ENCODE measurements at regions not wholly inside any gene's neighbourhood (a gene's known extent, or its start where the extent isn't known, plus 50 kb on each side); places are given as distances from the start of the nearest gene placed in this dataset.
"Not testable (repeated sequence)": the region's sequence is repeated elsewhere in the genome, so short reads cannot be mapped to it uniquely, and the experiment has no call there.

- Histone ChIP-seq H3K27me3 (ENCODE audit: insufficient read depth, low read length) (no peaks in the 10 kb centered on the region), H3K4me1 (ENCODE audit: insufficient read depth, low read length) (no peaks in the 10 kb centered on the region), H3K27ac (ENCODE audit: low read length) (no peak overlapping the region), H3K36me3 (ENCODE audit: insufficient read depth, low read depth, low read length) (no peaks in the 10 kb centered on the region), H3K9ac (ENCODE audit: low read depth, low read length) (no peak overlapping the region), H3K9me3 (ENCODE audit: insufficient read depth, low read depth, low read length) (no peaks in the 10 kb centered on the region), H3K4me3 (ENCODE audit: low read length) (no peak overlapping the region)
Measured at GRCh38 chr15:92725171-92725570, 69.6 kb upstream of the FAM174B start.

GRCh38 chr15:92728266-92728665, 72.7 kb upstream of the FAM174B start:
- H3K9me3 ChIP-seq (ENCODE audit: insufficient read depth, low read depth, low read length), result no peaks in the 10 kb centered on the region
- no peak overlapping the region for H3K9ac ChIP-seq (ENCODE audit: low read depth, low read length)
- no peak overlapping the region for H3K4me3 ChIP-seq (ENCODE audit: low read length)
- no peaks in the 10 kb centered on the region for H3K27me3 ChIP-seq (ENCODE audit: insufficient read depth, low read length)
- H3K4me1 ChIP-seq (ENCODE audit: insufficient read depth, low read length), result no peaks in the 10 kb centered on the region
- no peaks in the 10 kb centered on the region for H3K36me3 ChIP-seq (ENCODE audit: insufficient read depth, low read depth, low read length)
- no peak overlapping the region for H3K27ac ChIP-seq (ENCODE audit: low read length)

- H3K9ac ChIP-seq (ENCODE audit: low read depth, low read length), result peak overlapping the region; percentile 84; the same call in 1 of the 2 replicates
- H3K9me3 ChIP-seq (ENCODE audit: insufficient read depth, low read depth, low read length), result no peaks in the 10 kb centered on the region
- no peaks in the 10 kb centered on the region for H3K27me3 ChIP-seq (ENCODE audit: insufficient read depth, low read length)
- H3K36me3 ChIP-seq (ENCODE audit: insufficient read depth, low read depth, low read length), result no peaks in the 10 kb centered on the region
- peak overlapping the region; percentile 69 for H3K4me3 ChIP-seq (ENCODE audit: low read length)
- H3K27ac ChIP-seq (ENCODE audit: low read length), result no peak overlapping the region
- no peaks in the 10 kb centered on the region for H3K4me1 ChIP-seq (ENCODE audit: insufficient read depth, low read length)
Measured at GRCh38 chr15:92733090-92733933, 77.7 kb upstream of the FAM174B start.

GRCh38 chr15:92733934-92734521, 78.5 kb upstream of the FAM174B start:
- Histone ChIP-seq H3K4me3 (ENCODE audit: low read length) (peak overlapping the region; percentile 69), H3K36me3 (ENCODE audit: insufficient read depth, low read depth, low read length) (no peaks in the 10 kb centered on the region), H3K9ac (ENCODE audit: low read depth, low read length) (peak overlapping the region; percentile 84; the same call in 1 of the 2 replicates), H3K4me1 (ENCODE audit: insufficient read depth, low read length) (no peaks in the 10 kb centered on the region), H3K27ac (ENCODE audit: low read length) (no peak overlapping the region), H3K9me3 (ENCODE audit: insufficient read depth, low read depth, low read length) (no peaks in the 10 kb centered on the region), H3K27me3 (ENCODE audit: insufficient read depth, low read length) (no peaks in the 10 kb centered on the region)

GRCh38 chr15:92739246-92739645, 83.7 kb upstream of the FAM174B start:
- not testable (repeated sequence) for H3K27ac ChIP-seq (ENCODE audit: low read length); H3K9ac ChIP-seq (ENCODE audit: low read depth, low read length)
- H3K4me1 ChIP-seq (ENCODE audit: insufficient read depth, low read length), result peaks cover 17% of the 10 kb centered on the region; the same call in 1 of the 2 replicates

GRCh38 chr15:92745845-92746271, 90.3 kb upstream of the FAM174B start:
- Histone ChIP-seq H3K27me3 (ENCODE audit: insufficient read depth, low read length) (no peaks in the 10 kb centered on the region), H3K4me3 (ENCODE audit: low read length) (no peak overlapping the region), H3K9me3 (ENCODE audit: insufficient read depth, low read depth, low read length) (no peaks in the 10 kb centered on the region)

More at GRCh38 chr15:92739246-92739645, 83.7 kb upstream of the FAM174B start:
- H3K9me3 ChIP-seq (ENCODE audit: insufficient read depth, low read depth, low read length); H3K4me3 ChIP-seq (ENCODE audit: low read length); H3K36me3 ChIP-seq (ENCODE audit: insufficient read depth, low read depth, low read length); H3K27me3 ChIP-seq (ENCODE audit: insufficient read depth, low read length): not testable (repeated sequence)

GRCh38 chr15:92747047-92747446, 91.5 kb upstream of the FAM174B start:
- peaks cover 17% of the 10 kb centered on the region; the same call in 1 of the 2 replicates for H3K4me1 ChIP-seq (ENCODE audit: insufficient read depth, low read length)
- H3K4me3 ChIP-seq (ENCODE audit: low read length), result no peak overlapping the region
- H3K36me3 ChIP-seq (ENCODE audit: insufficient read depth, low read depth, low read length), result no peaks in the 10 kb centered on the region
- H3K27me3 ChIP-seq (ENCODE audit: insufficient read depth, low read length), result no peaks in the 10 kb centered on the region
- H3K9me3 ChIP-seq (ENCODE audit: insufficient read depth, low read depth, low read length), result no peaks in the 10 kb centered on the region
- H3K9ac ChIP-seq (ENCODE audit: low read depth, low read length), result no peak overlapping the region
- H3K27ac ChIP-seq (ENCODE audit: low read length), result no peak overlapping the region

More at GRCh38 chr15:92745845-92746271, 90.3 kb upstream of the FAM174B start:
- Histone ChIP-seq H3K27ac (ENCODE audit: low read length) (no peak overlapping the region), H3K4me1 (ENCODE audit: insufficient read depth, low read length) (peaks cover 17% of the 10 kb centered on the region; the same call in 1 of the 2 replicates), H3K9ac (ENCODE audit: low read depth, low read length) (no peak overlapping the region), H3K36me3 (ENCODE audit: insufficient read depth, low read depth, low read length) (no peaks in the 10 kb centered on the region)

- H3K36me3 ChIP-seq (ENCODE audit: insufficient read depth, low read depth, low read length), result no peaks in the 10 kb centered on the region
- H3K9ac ChIP-seq (ENCODE audit: low read depth, low read length), result no peak overlapping the region
- H3K4me1 ChIP-seq (ENCODE audit: insufficient read depth, low read length), result no peaks in the 10 kb centered on the region
- no peaks in the 10 kb centered on the region for H3K27me3 ChIP-seq (ENCODE audit: insufficient read depth, low read length)
- no peak overlapping the region for H3K27ac ChIP-seq (ENCODE audit: low read length)
- no peak overlapping the region for H3K4me3 ChIP-seq (ENCODE audit: low read length)
- no peaks in the 10 kb centered on the region for H3K9me3 ChIP-seq (ENCODE audit: insufficient read depth, low read depth, low read length)
Measured at GRCh38 chr15:92749216-92749615, 93.6 kb upstream of the FAM174B start.

- Histone ChIP-seq H3K36me3 (ENCODE audit: insufficient read depth, low read depth, low read length) (no peaks in the 10 kb centered on the region), H3K4me1 (ENCODE audit: insufficient read depth, low read length) (no peaks in the 10 kb centered on the region), H3K9ac (ENCODE audit: low read depth, low read length) (no peak overlapping the region), H3K9me3 (ENCODE audit: insufficient read depth, low read depth, low read length) (no peaks in the 10 kb centered on the region), H3K27me3 (ENCODE audit: insufficient read depth, low read length) (no peaks in the 10 kb centered on the region), H3K4me3 (ENCODE audit: low read length) (no peak overlapping the region), H3K27ac (ENCODE audit: low read length) (no peak overlapping the region)
Measured at GRCh38 chr15:92749946-92750345, 94.4 kb upstream of the FAM174B start.

- H3K27ac ChIP-seq (ENCODE audit: low read length), result no peak overlapping the region
- H3K4me3 ChIP-seq (ENCODE audit: low read length), result no peak overlapping the region
- H3K27me3 ChIP-seq (ENCODE audit: insufficient read depth, low read length), result no peaks in the 10 kb centered on the region
- no peaks in the 10 kb centered on the region for H3K36me3 ChIP-seq (ENCODE audit: insufficient read depth, low read depth, low read length)
- H3K4me1 ChIP-seq (ENCODE audit: insufficient read depth, low read length), result no peaks in the 10 kb centered on the region
- no peaks in the 10 kb centered on the region for H3K9me3 ChIP-seq (ENCODE audit: insufficient read depth, low read depth, low read length)
- no peak overlapping the region for H3K9ac ChIP-seq (ENCODE audit: low read depth, low read length)
Measured at GRCh38 chr15:92751528-92751927, 96.0 kb upstream of the FAM174B start.

- Histone ChIP-seq H3K9ac (ENCODE audit: low read depth, low read length) (no peak overlapping the region), H3K9me3 (ENCODE audit: insufficient read depth, low read depth, low read length) (no peaks in the 10 kb centered on the region), H3K4me1 (ENCODE audit: insufficient read depth, low read length) (no peaks in the 10 kb centered on the region), H3K36me3 (ENCODE audit: insufficient read depth, low read depth, low read length) (no peaks in the 10 kb centered on the region), H3K4me3 (ENCODE audit: low read length) (no peak overlapping the region), H3K27ac (ENCODE audit: low read length) (no peak overlapping the region), H3K27me3 (ENCODE audit: insufficient read depth, low read length) (no peaks in the 10 kb centered on the region)
Measured at GRCh38 chr15:92753591-92753990, 98.0 kb upstream of the FAM174B start.

GRCh38 chr15:92763459-92763858, 107.9 kb upstream of the FAM174B start:
- Histone ChIP-seq H3K9me3 (ENCODE audit: insufficient read depth, low read depth, low read length) (no peaks in the 10 kb centered on the region; the same call in 1 of the 2 replicates), H3K36me3 (ENCODE audit: insufficient read depth, low read depth, low read length) (no peaks in the 10 kb centered on the region), H3K9ac (ENCODE audit: low read depth, low read length) (no peak overlapping the region), H3K27me3 (ENCODE audit: insufficient read depth, low read length) (no peaks in the 10 kb centered on the region), H3K27ac (ENCODE audit: low read length) (no peak overlapping the region), H3K4me3 (ENCODE audit: low read length) (no peak overlapping the region), H3K4me1 (ENCODE audit: insufficient read depth, low read length) (no peaks in the 10 kb centered on the region)
